Ovary (tissue), 7 donors: ENCODE measurements at regions not wholly inside any gene's neighbourhood (a gene's known extent, or its start where the extent isn't known, plus 50 kb on each side); places are given as distances from the start of the nearest gene placed in this dataset.

Experiments
- DNase-seq, 5 donors: peaks; one replicate each; pipeline ENCODE4 v3.0.0-alpha.2; 2019 to 2020
- H3K27ac ChIP-seq, 2 donors: fragments of 200-600 bp; one replicate each; pipeline versions ENCODE4 v1.5.1 to v1.8.0; 2019 to 2022
- H3K27me3 ChIP-seq: fragments of 200-600 bp; one replicate; pipeline ENCODE4 v1.8.0; 2022
- H3K36me3 ChIP-seq: fragments of 200-600 bp; sonication (generic); one replicate; pipeline ENCODE4 v1.5.1; 2019
- H3K4me1 ChIP-seq: one replicate; pipeline ENCODE4 v1.8.1; 2013; ENCODE audit warnings: mild to moderate bottlenecking, moderate library complexity; ENCODE audit not compliant: insufficient read depth
- H3K4me3 ChIP-seq: fragments of 200-600 bp; sonication (generic); one replicate; pipeline ENCODE4 v1.5.1; 2017
- H3K9me3 ChIP-seq, 2 donors: fragments of 200-600 bp in 1 of 2; sonication (generic) in 1 of 2; one replicate each; pipeline versions ENCODE4 v1.5.1 to v1.8.1; 2013 to 2019; ENCODE audit warnings: mild to moderate bottlenecking in 1 of 2, moderate library complexity in 1 of 2
- CTCF ChIP-seq, 3 donors: fragments of 450-650 bp in 2 of 3; fragments of 200-600 bp in 1 of 3; IDR thresholded peaks; one replicate each; pipeline versions ENCODE4 v1.5.1 to v1.8.0; 2016 to 2022; ENCODE audit warnings: antibody characterized with exemption in 3 of 3, mild to moderate bottlenecking in 1 of 3
- EP300 ChIP-seq: sonication (generic); formaldehyde crosslinking; IDR thresholded peaks from one replicate; pipeline ENCODE4 v1.6.1; 2017; ENCODE audit warnings: antibody characterized with exemption
- POLR2A ChIP-seq: fragments of 450-650 bp; IDR thresholded peaks from one replicate; pipeline ENCODE4 v1.6.1; 2017; ENCODE audit warnings: antibody characterized with exemption, mild to moderate bottlenecking, moderate library complexity
- WGBS, 3 donors: extraction: QIAGEN DNeasy Blood & Tissue Kit in 1 of 3; methylation state at CpG; one replicate each; pipeline versions ENCODE4 v1.1.5 to v1.1.7; 2013 to 2017; 5-methylcytosine and 5-hydroxymethylcytosine counted together
- intact Hi-C, 4 donors: fragments of 100-400 bp; cut with DNase I; formaldehyde crosslinking; loops; one replicate each; pipeline versions ENCODE4 v1.11.0 to v1.15.1; 2022 to 2023
- donor health status: DM: no; HTN: no; CAD: no; lungs with moderate emphysema.
- donor health status: DM: no; HTN: no; CAD: no.
- donor health status: Bipolar disorder and iron deficiency.
- donor health status: DM: no; HTN: no; CAD: no.
- donor health status: DM: yes; HTN: yes; CAD: no.

GRCh38 chr5:160923936-160924710, 72.1 kb upstream of the ATP10B start:
- WGBS, 3 donors, result 78 to 84% (median 81%) methylated on average over 6 of the region's 6 CpGs
- TF ChIP-seq EP300, result no peak
- TF ChIP-seq POLR2A, result no peak
- no peak for TF ChIP-seq CTCF (IDR thresholded peaks at IDR 0.05)
- intact Hi-C loops, result no loop called here

DNA sequence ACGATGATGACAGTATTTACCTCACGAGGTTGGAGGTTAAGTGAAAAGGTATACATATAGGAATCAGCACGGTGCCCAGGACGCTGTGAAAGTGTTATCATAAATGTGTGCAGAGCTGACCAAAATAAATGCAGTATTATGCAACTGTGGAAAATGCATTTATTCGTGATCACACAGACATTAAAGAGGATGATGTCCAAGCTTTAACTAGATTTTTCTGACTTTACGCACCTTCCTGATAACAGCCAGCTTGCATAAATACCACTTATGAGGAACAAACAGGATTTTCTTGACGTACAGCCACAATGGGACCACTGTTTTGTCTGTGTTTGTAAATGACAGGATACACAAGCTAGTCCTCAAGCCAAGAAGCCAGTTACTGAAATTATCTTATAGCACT, 71.4 kb upstream of the ATP10B start:
- Histone ChIP-seq H3K27me3 (no peaks in the 10 kb centered on the region), H3K4me1 (no peaks in the 10 kb centered on the region), H3K9me3 (no peaks in the 10 kb centered on the region), H3K36me3 (no peaks in the 10 kb centered on the region), H3K4me3 (no peak overlapping the region), H3K27ac (no peak overlapping the region)
- 67 to 73% (median 71%) methylated on average over 7 of the region's 7 CpGs for WGBS, 3 donors
- DNase-seq, result no peak
- TF ChIP-seq CTCF (IDR thresholded peaks at IDR 0.05), result no peak
- no peak for TF ChIP-seq EP300
- no peak for TF ChIP-seq POLR2A
- intact Hi-C loops, result no loop called here

More at GRCh38 chr5:160923936-160924710, 72.1 kb upstream of the ATP10B start:
- no peak overlapping the region for H3K4me3 ChIP-seq
- H3K27me3 ChIP-seq, result no peaks in the 10 kb centered on the region
- no peak overlapping the region for H3K27ac ChIP-seq
- H3K9me3 ChIP-seq, result no peaks in the 10 kb centered on the region
- no peaks in the 10 kb centered on the region for H3K4me1 ChIP-seq
- DNase-seq, result no peak
- H3K36me3 ChIP-seq, result no peaks in the 10 kb centered on the region

- no peaks in the 10 kb centered on the region for H3K36me3 ChIP-seq
- DNase-seq, result no peak
- no peaks in the 10 kb centered on the region for H3K27me3 ChIP-seq
- TF ChIP-seq CTCF (IDR thresholded peaks at IDR 0.05), result no peak
- no peak for TF ChIP-seq EP300
- no peak for TF ChIP-seq POLR2A
- intact Hi-C loops, result no loop called here
- H3K4me3 ChIP-seq, result no peak overlapping the region
- no peak overlapping the region for H3K27ac ChIP-seq
- no peaks in the 10 kb centered on the region for H3K9me3 ChIP-seq
- no peaks in the 10 kb centered on the region for H3K4me1 ChIP-seq
- WGBS, 3 donors, result 69 to 75% (median 72%) methylated on average over 2 of the region's 2 CpGs
These were observed 70.3 kb upstream of the ATP10B start for GRCh38 chr5:160922311-160922710.

- H3K36me3 ChIP-seq, result no peaks in the 10 kb centered on the region
- no peaks in the 10 kb centered on the region for H3K4me1 ChIP-seq
- no peak overlapping the region for H3K4me3 ChIP-seq
- 91 to 98% (median 92%) methylated on average over 4 of the region's 4 CpGs for WGBS, 3 donors
- H3K27me3 ChIP-seq, result no peaks in the 10 kb centered on the region
- no peak for DNase-seq
- TF ChIP-seq EP300 (no peak), POLR2A (no peak), CTCF (IDR thresholded peaks at IDR 0.05) (no peak)
- H3K9me3 ChIP-seq, result no peaks in the 10 kb centered on the region
- intact Hi-C loops, result no loop called here
- H3K27ac ChIP-seq, result no peak overlapping the region
These were observed 69.6 kb upstream of the ATP10B start for GRCh38 chr5:160921423-160922285.
